ENCODE measurements at regions not wholly inside any gene's neighbourhood (a gene's known extent, or its start where the extent isn't known, plus 50 kb on each side); places are given as distances from the start of the nearest gene placed in this dataset.

- no peak for TF ChIP-seq CTCF (IDR thresholded peaks at IDR 0.05; ENCODE audit: borderline replicate concordance, control extremely low read depth, extremely low read depth, insufficient read depth, missing control alignments)
- in situ Hi-C loops (cut with MboI; ENCODE audit: low sequenced_read_pairs, unreplicated experiment), result no loop called here
- DNase-seq (ENCODE audit: low spot score), result no peak
Measured at GRCh38 chr21:28541371-28542112, 451.1 kb downstream of the LTN1 start.

GRCh38 chr21:28540514-28540913 is 452.2 kb downstream of the LTN1 start:
- in situ Hi-C loops (cut with MboI; ENCODE audit: low sequenced_read_pairs, unreplicated experiment), result no loop called here
- no peak for TF ChIP-seq CTCF (IDR thresholded peaks at IDR 0.05; ENCODE audit: borderline replicate concordance, control extremely low read depth, extremely low read depth, insufficient read depth, missing control alignments)
- no peak for DNase-seq (ENCODE audit: low spot score)

- no peak for DNase-seq (ENCODE audit: low spot score)
- in situ Hi-C loops (cut with MboI; ENCODE audit: low sequenced_read_pairs, unreplicated experiment), result no loop called here
- no peak for TF ChIP-seq CTCF (IDR thresholded peaks at IDR 0.05; ENCODE audit: borderline replicate concordance, control extremely low read depth, extremely low read depth, insufficient read depth, missing control alignments)
Measured at GRCh38 chr21:28539623-28539988, 453.1 kb downstream of the LTN1 start.

- TF ChIP-seq CTCF (IDR thresholded peaks at IDR 0.05; ENCODE audit: borderline replicate concordance, control extremely low read depth, extremely low read depth, insufficient read depth, missing control alignments), result no peak
- DNase-seq (ENCODE audit: low spot score), result no peak
- in situ Hi-C loops (cut with MboI; ENCODE audit: low sequenced_read_pairs, unreplicated experiment), result no loop called here
Measured at GRCh38 chr21:28538987-28539622, 453.6 kb downstream of the LTN1 start.

GRCh38 chr21:28537371-28538079 is 455.2 kb downstream of the LTN1 start:
- TF ChIP-seq CTCF (IDR thresholded peaks at IDR 0.05; ENCODE audit: borderline replicate concordance, control extremely low read depth, extremely low read depth, insufficient read depth, missing control alignments), result no peak
- no peak for DNase-seq (ENCODE audit: low spot score)
- in situ Hi-C loops (cut with MboI; ENCODE audit: low sequenced_read_pairs, unreplicated experiment), result no loop called here

- in situ Hi-C loops (cut with MboI; ENCODE audit: low sequenced_read_pairs, unreplicated experiment), result no loop called here
- no peak for TF ChIP-seq CTCF (IDR thresholded peaks at IDR 0.05; ENCODE audit: borderline replicate concordance, control extremely low read depth, extremely low read depth, insufficient read depth, missing control alignments)
- no peak for DNase-seq (ENCODE audit: low spot score)
Measured at GRCh38 chr21:28532446-28532845, 460.2 kb downstream of the LTN1 start.
